ENCODE measurements at regions not wholly inside any gene's neighbourhood (a gene's known extent, or its start where the extent isn't known, plus 50 kb on each side); places are given as distances from the start of the nearest gene placed in this dataset.

DNA sequence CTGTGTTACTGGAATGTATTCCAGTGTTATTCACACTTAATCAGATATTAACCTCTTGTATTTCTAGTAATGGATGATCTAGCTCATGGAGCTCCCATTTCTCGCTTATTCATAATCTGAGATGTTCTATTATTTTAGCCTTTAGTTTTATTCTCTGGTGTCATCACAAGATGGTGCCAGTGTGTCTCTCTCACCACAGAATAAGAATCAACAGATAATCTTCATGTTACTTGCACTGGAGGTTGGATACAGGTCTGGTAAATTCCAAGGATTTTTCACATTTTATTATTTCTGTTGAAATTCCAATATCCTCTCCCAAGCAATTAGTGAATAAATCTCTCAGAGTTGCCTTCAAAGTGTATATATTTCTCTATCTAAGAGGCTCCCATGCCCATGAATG, 74.6 kb downstream of the CASP12 start:
- no peaks in the 10 kb centered on the region for H3K36me3 ChIP-seq (ENCODE audit: insufficient read depth, low read length)
- Mint-ChIP-seq H3K27me3 (ENCODE audit: low read depth, unreplicated experiment) (no peaks in the 10 kb centered on the region), H3K9me3 (ENCODE audit: unreplicated experiment) (no peaks in the 10 kb centered on the region), H3K36me3 (ENCODE audit: low read depth, unreplicated experiment) (no peaks in the 10 kb centered on the region), H3K4me1 (ENCODE audit: low read depth, unreplicated experiment) (no peaks in the 10 kb centered on the region), H3K4me3 (ENCODE audit: unreplicated experiment) (no peak overlapping the region), H3K27ac (ENCODE audit: unreplicated experiment) (no peak overlapping the region)
- H3K79me2 ChIP-seq (ENCODE audit: insufficient read depth, low read length) = no peaks in the 10 kb centered on the region
- no peak for TF ChIP-seq EZH2 (IDR thresholded peaks at IDR 0.05; ENCODE audit: insufficient read depth, low read length)
- TF ChIP-seq, protein P1, sequence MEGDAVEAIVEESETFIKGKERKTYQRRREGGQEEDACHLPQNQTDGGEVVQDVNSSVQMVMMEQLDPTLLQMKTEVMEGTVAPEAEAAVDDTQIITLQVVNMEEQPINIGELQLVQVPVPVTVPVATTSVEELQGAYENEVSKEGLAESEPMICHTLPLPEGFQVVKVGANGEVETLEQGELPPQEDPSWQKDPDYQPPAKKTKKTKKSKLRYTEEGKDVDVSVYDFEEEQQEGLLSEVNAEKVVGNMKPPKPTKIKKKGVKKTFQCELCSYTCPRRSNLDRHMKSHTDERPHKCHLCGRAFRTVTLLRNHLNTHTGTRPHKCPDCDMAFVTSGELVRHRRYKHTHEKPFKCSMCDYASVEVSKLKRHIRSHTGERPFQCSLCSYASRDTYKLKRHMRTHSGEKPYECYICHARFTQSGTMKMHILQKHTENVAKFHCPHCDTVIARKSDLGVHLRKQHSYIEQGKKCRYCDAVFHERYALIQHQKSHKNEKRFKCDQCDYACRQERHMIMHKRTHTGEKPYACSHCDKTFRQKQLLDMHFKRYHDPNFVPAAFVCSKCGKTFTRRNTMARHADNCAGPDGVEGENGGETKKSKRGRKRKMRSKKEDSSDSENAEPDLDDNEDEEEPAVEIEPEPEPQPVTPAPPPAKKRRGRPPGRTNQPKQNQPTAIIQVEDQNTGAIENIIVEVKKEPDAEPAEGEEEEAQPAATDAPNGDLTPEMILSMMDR (IDR thresholded peaks at IDR 0.05; ENCODE audit: insufficient read depth, low read depth, low read length) = no peak
- no peak overlapping the region for H3K4me3 ChIP-seq (ENCODE audit: insufficient read depth, low read depth, low read length)
- no peaks in the 10 kb centered on the region for H4K20me1 ChIP-seq (ENCODE audit: insufficient read depth, low read length)
- no peaks in the 10 kb centered on the region for H3K4me1 ChIP-seq (ENCODE audit: insufficient read depth, low read length)
- H3K4me2 ChIP-seq (ENCODE audit: low read length) = no peak overlapping the region
- no peaks in the 10 kb centered on the region for H3K27me3 ChIP-seq (ENCODE audit: insufficient read depth, low read length)
- no peak overlapping the region for H3K27ac ChIP-seq (ENCODE audit: low read depth, low read length)
- H3K9ac ChIP-seq (ENCODE audit: low read length) = no peak overlapping the region
- H2AFZ ChIP-seq (ENCODE audit: low read depth, low read length) = no peak overlapping the region
- FAIRE-seq (no peak), DNase-seq (ENCODE audit: low read depth) (no peak)
- no peaks in the 10 kb centered on the region for H3K9me3 ChIP-seq (ENCODE audit: insufficient read depth, low read depth, low read length)

DNA sequence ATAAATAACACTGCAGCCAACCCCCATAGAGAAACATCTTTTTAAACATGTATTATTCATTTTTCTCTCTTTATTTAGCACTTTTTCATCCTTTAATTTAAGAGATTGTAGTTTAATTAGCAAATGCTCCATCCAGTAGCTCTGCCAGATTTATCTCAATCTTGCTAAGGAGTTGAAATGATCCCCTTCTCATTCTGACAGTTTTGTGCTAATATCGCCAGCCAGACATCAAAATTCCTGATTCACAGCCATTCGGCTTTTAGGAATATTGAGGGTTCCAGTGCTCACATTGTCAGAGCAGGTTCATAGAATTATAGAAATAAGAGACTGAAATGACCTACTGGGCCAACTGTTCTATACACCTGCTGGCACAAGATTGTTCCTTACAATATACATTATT, 77.8 kb downstream of the CASP12 start:
- Mint-ChIP-seq H3K9me3 (ENCODE audit: unreplicated experiment) (no peaks in the 10 kb centered on the region), H3K27ac (ENCODE audit: unreplicated experiment) (no peak overlapping the region), H3K4me1 (ENCODE audit: low read depth, unreplicated experiment) (peaks cover 2% of the 10 kb centered on the region), H3K4me3 (ENCODE audit: unreplicated experiment) (no peak overlapping the region), H3K27me3 (ENCODE audit: low read depth, unreplicated experiment) (no peaks in the 10 kb centered on the region), H3K36me3 (ENCODE audit: low read depth, unreplicated experiment) (no peaks in the 10 kb centered on the region)
- Histone ChIP-seq H3K27me3 (ENCODE audit: insufficient read depth, low read length) (no peaks in the 10 kb centered on the region), H2AFZ (ENCODE audit: low read depth, low read length) (no peak overlapping the region), H3K4me3 (ENCODE audit: insufficient read depth, low read depth, low read length) (no peak overlapping the region), H3K9ac (ENCODE audit: low read length) (no peak overlapping the region), H3K4me2 (ENCODE audit: low read length) (no peak overlapping the region), H4K20me1 (ENCODE audit: insufficient read depth, low read length) (no peaks in the 10 kb centered on the region), H3K36me3 (ENCODE audit: insufficient read depth, low read length) (no peaks in the 10 kb centered on the region), H3K79me2 (ENCODE audit: insufficient read depth, low read length) (no peaks in the 10 kb centered on the region), H3K27ac (ENCODE audit: low read depth, low read length) (no peak overlapping the region), H3K9me3 (ENCODE audit: insufficient read depth, low read depth, low read length) (no peaks in the 10 kb centered on the region), H3K4me1 (ENCODE audit: insufficient read depth, low read length) (no peaks in the 10 kb centered on the region)
- DNase-seq (ENCODE audit: low read depth) (no peak), FAIRE-seq (no peak)
- TF ChIP-seq EZH2 (IDR thresholded peaks at IDR 0.05; ENCODE audit: insufficient read depth, low read length) = no peak
- TF ChIP-seq, protein P1 (IDR thresholded peaks at IDR 0.05; ENCODE audit: insufficient read depth, low read depth, low read length) = no peak

DNA sequence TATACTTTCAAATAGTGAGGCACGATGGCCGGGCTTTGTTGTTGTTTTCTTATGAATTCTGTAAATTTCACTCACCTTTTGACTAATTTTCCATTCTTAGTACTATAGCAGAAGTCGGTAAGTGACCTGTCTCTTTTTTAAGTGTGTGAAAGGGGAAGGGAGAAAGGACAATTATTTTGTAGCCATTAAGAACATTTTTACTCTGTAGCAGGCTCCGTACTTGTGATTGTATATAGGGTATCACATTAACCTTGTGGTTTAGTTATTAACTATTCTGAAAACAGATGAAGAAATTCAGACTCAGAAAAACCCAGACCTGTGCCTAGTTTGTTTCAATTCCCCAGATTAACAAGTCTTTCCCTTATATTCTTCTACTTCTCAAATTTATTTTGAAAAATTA, 78.7 kb downstream of the CASP12 start:
- TF ChIP-seq EZH2 (IDR thresholded peaks at IDR 0.05; ENCODE audit: insufficient read depth, low read length) = no peak
- TF ChIP-seq, protein P1 (IDR thresholded peaks at IDR 0.05; ENCODE audit: insufficient read depth, low read depth, low read length) = no peak
- H3K79me2 ChIP-seq (ENCODE audit: insufficient read depth, low read length) = no peaks in the 10 kb centered on the region
- no peak overlapping the region for H3K27ac ChIP-seq (ENCODE audit: low read depth, low read length)
- Mint-ChIP-seq H3K4me1 (ENCODE audit: low read depth, unreplicated experiment) (peaks cover 2% of the 10 kb centered on the region), H3K27ac (ENCODE audit: unreplicated experiment) (no peak overlapping the region), H3K4me3 (ENCODE audit: unreplicated experiment) (no peak overlapping the region), H3K36me3 (ENCODE audit: low read depth, unreplicated experiment) (no peaks in the 10 kb centered on the region), H3K9me3 (ENCODE audit: unreplicated experiment) (no peaks in the 10 kb centered on the region), H3K27me3 (ENCODE audit: low read depth, unreplicated experiment) (no peaks in the 10 kb centered on the region)
- H2AFZ ChIP-seq (ENCODE audit: low read depth, low read length) = no peak overlapping the region
- no peak overlapping the region for H3K4me2 ChIP-seq (ENCODE audit: low read length)
- no peaks in the 10 kb centered on the region for H3K9me3 ChIP-seq (ENCODE audit: insufficient read depth, low read depth, low read length)
- no peaks in the 10 kb centered on the region for H3K36me3 ChIP-seq (ENCODE audit: insufficient read depth, low read length)
- no peaks in the 10 kb centered on the region for H3K27me3 ChIP-seq (ENCODE audit: insufficient read depth, low read length)
- no peaks in the 10 kb centered on the region for H3K4me1 ChIP-seq (ENCODE audit: insufficient read depth, low read length)
- DNase-seq (ENCODE audit: low read depth) = no peak
- H3K9ac ChIP-seq (ENCODE audit: low read length) = no peak overlapping the region
- no peak overlapping the region for H3K4me3 ChIP-seq (ENCODE audit: insufficient read depth, low read depth, low read length)
- no peaks in the 10 kb centered on the region for H4K20me1 ChIP-seq (ENCODE audit: insufficient read depth, low read length)
- no peak for FAIRE-seq
